ENCODE measurements at regions not wholly inside any gene's neighbourhood (a gene's known extent, or its start where the extent isn't known, plus 50 kb on each side); places are given as distances from the start of the nearest gene placed in this dataset.

DNA sequence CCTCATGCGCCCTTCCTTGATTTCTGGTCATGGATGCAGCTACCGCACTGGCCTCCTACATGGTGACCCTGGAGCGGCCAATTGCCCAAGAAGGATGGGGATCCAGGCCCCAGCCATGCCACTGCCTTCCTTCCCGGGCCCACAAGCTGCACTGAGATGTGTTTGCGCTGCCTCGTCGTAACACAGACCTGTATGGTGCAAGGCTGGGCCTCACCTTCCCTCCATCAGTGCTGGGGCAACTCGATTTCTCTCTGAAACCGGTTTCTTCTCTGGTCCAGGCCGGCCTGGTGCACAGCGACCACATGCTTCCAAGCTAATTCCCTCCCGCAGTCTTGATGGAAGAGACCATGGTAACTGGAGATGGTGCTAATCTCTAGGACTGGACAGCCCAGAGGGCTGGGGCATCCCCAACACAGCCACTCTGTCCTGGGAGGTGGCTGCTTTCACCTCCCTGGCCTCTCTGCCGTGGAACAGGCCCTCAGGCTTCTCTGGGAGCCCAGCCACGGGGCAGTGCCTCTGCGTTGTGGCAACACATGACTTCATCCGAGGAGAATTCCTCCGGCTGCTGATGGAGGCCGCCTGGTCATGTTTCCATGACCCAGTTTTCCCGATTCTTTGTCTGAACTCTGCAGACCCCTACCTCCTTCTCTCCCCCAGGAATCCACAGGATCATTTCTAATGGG lies 184.2 kb downstream of the GLI2 start:
- WGBS, 3 donors: 60 to 68% (median 64%) methylated on average over 17 to 19 of the region's 19 CpGs
- no peaks in the 10 kb centered on the region for H3K36me3 ChIP-seq
- no peaks in the 10 kb centered on the region for H3K9me3 ChIP-seq
- TF ChIP-seq EP300 (IDR thresholded peaks at IDR 0.05) (no peak), POLR2A (IDR thresholded peaks at IDR 0.05) (no peak)
- TF ChIP-seq, protein P1, sequence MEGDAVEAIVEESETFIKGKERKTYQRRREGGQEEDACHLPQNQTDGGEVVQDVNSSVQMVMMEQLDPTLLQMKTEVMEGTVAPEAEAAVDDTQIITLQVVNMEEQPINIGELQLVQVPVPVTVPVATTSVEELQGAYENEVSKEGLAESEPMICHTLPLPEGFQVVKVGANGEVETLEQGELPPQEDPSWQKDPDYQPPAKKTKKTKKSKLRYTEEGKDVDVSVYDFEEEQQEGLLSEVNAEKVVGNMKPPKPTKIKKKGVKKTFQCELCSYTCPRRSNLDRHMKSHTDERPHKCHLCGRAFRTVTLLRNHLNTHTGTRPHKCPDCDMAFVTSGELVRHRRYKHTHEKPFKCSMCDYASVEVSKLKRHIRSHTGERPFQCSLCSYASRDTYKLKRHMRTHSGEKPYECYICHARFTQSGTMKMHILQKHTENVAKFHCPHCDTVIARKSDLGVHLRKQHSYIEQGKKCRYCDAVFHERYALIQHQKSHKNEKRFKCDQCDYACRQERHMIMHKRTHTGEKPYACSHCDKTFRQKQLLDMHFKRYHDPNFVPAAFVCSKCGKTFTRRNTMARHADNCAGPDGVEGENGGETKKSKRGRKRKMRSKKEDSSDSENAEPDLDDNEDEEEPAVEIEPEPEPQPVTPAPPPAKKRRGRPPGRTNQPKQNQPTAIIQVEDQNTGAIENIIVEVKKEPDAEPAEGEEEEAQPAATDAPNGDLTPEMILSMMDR (IDR thresholded peaks at IDR 0.05): no peak
- H3K4me1 ChIP-seq (ENCODE audit: insufficient read depth): peaks cover 37% of the 10 kb centered on the region
- H3K27me3 ChIP-seq: no peaks in the 10 kb centered on the region
- intact Hi-C loops (cut with DNase I): loop anchor here in 2 of 4 donors (10.0 kb wide), 1 partner anchor 185 kb away; the partner anchor contains the start of gene GLI2 (in 2 of the 2)
- H3K4me3 ChIP-seq: no peak overlapping the region
- peak overlapping the region; percentile 16 to 67 for H3K27ac ChIP-seq
- DNase-seq: peak in 4 of 5 donors; percentile 52 to 76 (median 64)

- H3K36me3 ChIP-seq: no peaks in the 10 kb centered on the region
- no peaks in the 10 kb centered on the region for H3K27me3 ChIP-seq
- peak overlapping the region in 1 of 2 donors; percentile 67 for H3K27ac ChIP-seq
- H3K4me1 ChIP-seq (ENCODE audit: insufficient read depth): peaks cover 30% of the 10 kb centered on the region
- no peak overlapping the region for H3K4me3 ChIP-seq
- TF ChIP-seq POLR2A (IDR thresholded peaks at IDR 0.05) (no peak), EP300 (IDR thresholded peaks at IDR 0.05) (no peak)
- TF ChIP-seq, protein P1 (IDR thresholded peaks at IDR 0.05): no peak
- DNase-seq: peak in 1 of 5 donors; percentile 13
- intact Hi-C loops (cut with DNase I): no loop called here
- WGBS, 3 donors: 44 to 55% (median 51%) methylated on average over 13 of the region's 13 CpGs
- no peaks in the 10 kb centered on the region for H3K9me3 ChIP-seq
Measured at GRCh38 chr2:120920454-120921148, 184.9 kb downstream of the GLI2 start.

DNA sequence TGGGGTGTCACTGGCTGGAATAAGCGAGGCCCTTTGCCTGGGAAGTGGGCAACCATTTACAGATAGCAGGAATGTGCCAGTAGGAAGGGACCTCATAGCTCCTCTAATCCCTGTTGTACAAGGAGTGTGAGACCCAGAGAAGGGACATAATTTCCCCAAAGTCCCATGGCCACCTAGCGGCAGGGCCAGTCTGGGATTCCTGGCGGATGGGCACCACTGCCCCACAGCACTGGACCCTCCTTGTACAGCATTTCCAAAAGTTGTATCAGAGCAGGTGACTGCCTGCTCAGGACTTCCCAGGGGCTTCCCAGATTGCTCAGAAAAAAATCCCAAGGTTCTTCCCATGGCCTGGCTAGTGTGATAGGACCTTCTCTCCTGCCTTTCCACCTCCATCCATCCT lies 185.8 kb downstream of the GLI2 start:
- no peak overlapping the region for H3K4me3 ChIP-seq
- whole genome bisulfite sequencing, 3 donors: 96 to 100% (median 97%) methylated on average over 2 to 3 of the region's 3 CpGs
- TF ChIP-seq EP300 (IDR thresholded peaks at IDR 0.05): no peak
- TF ChIP-seq, protein P1 (IDR thresholded peaks at IDR 0.05): no peak
- TF ChIP-seq POLR2A (IDR thresholded peaks at IDR 0.05): no peak
- H3K4me1 ChIP-seq (ENCODE audit: insufficient read depth): peaks cover 22% of the 10 kb centered on the region
- DNase-seq: no peak
- intact Hi-C loops (cut with DNase I): no loop called here
- no peaks in the 10 kb centered on the region for H3K9me3 ChIP-seq
- H3K27me3 ChIP-seq: no peaks in the 10 kb centered on the region
- no peak overlapping the region for H3K27ac ChIP-seq
- H3K36me3 ChIP-seq: no peaks in the 10 kb centered on the region

- no peaks in the 10 kb centered on the region for H3K27me3 ChIP-seq
- H3K4me3 ChIP-seq: no peak overlapping the region
- no peak overlapping the region for H3K27ac ChIP-seq
- no peaks in the 10 kb centered on the region for H3K36me3 ChIP-seq
- no peaks in the 10 kb centered on the region for H3K9me3 ChIP-seq
- TF ChIP-seq, protein P1 (IDR thresholded peaks at IDR 0.05): no peak
- TF ChIP-seq POLR2A (IDR thresholded peaks at IDR 0.05) (no peak), EP300 (IDR thresholded peaks at IDR 0.05) (no peak)
- no peak for DNase-seq
- 84 to 89% (median 85%) methylated on average over 5 to 6 of the region's 6 CpGs for WGBS, 3 donors
- intact Hi-C loops (cut with DNase I): no loop called here
- H3K4me1 ChIP-seq (ENCODE audit: insufficient read depth): peaks cover 14% of the 10 kb centered on the region
Measured at GRCh38 chr2:120922571-120923332, 187.1 kb downstream of the GLI2 start.

Data from ovary (tissue), 7 donors.